NCI-H1105 (cell line): ENCODE measurements at regions not wholly inside any gene's neighbourhood (a gene's known extent, or its start where the extent isn't known, plus 50 kb on each side); places are given as distances from the start of the nearest gene placed in this dataset.
"Not testable (repeated sequence)": the region's sequence is repeated elsewhere in the genome, so short reads cannot be mapped to it uniquely, and the experiment has no call there.

Experiments
- DNase-seq: peaks from one replicate; lab custom pipeline; 2025; lab: John Stamatoyannopoulos, UW

DNA sequence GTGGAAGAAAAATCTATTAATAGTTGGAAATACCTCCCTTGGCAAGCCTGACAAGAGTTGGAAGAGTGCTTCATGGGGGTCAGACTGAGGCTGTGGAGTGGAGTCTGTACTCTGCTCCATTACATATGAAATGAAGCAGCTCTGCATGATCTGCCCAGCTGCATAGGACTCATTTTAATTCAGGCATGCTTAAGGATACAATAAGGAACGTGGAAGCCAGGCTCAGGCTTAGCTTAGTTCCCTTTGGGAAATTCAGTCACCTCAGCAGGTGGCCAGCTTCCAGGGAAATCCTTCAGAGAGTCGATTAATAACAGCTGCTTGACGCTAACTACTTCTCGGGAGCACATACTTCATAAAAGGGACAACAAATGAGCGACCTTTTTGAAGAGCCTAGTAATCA is 1672.9 kb upstream of the WWC1 start:
- DNase-seq = no peak

DNA sequence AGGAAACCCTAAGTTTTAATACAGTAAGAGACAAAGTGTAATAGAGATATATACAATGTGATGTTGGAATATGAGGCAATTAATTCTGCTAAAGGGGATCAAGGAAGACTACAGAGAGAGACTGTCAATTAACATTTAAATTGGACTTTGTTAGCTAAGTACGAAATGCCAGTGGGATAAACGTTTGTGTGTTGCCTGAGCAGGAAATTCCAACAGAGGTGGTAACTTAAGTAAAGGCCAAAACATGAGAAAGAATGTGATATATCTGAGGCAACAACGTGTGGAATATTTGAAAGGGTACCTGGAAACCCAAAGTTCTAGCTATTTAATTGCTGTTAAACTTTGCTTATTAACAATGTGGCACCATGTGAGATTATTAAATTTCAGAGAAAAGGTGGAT is 1666.9 kb upstream of the WWC1 start:
- no peak for DNase-seq

- DNase-seq = no peak
Observed at GRCh38 chr5:166625210-166625865, 1666.1 kb upstream of the WWC1 start.

- no peak for DNase-seq
Observed at GRCh38 chr5:166637295-166637694, 1654.2 kb upstream of the WWC1 start.

DNA sequence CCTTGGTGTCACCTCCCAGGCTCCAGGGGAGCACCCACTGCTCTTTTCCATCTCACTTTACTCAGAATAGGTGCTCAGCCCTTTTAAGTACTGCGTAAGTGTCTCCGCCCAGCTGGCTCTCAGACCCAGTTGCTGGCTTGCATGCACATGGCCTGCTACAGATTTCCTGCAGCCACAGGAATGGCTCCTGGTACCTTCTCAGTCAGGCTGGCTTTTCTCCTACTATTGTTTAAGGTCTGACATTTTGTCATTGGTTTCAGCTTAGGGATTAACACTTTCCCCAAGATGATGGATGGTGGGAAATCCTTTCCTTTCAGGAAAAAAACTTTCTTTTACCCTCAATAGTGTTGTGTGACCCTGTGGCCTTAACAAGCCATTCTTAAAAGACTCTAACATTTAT is 1652.3 kb upstream of the WWC1 start:
- no peak for DNase-seq

- DNase-seq = not testable (repeated sequence)
Observed at GRCh38 chr5:166640136-166640535, 1651.3 kb upstream of the WWC1 start.

GRCh38 chr5:166648736-166649135 is 1642.7 kb upstream of the WWC1 start:
- DNase-seq = no peak

- DNase-seq = no peak
Observed at GRCh38 chr5:166649676-166650075, 1641.8 kb upstream of the WWC1 start.

- DNase-seq = no peak
Observed at GRCh38 chr5:166651234-166651633, 1640.2 kb upstream of the WWC1 start.

GRCh38 chr5:166671811-166672210 is 1619.6 kb upstream of the WWC1 start:
- DNase-seq = no peak

DNA sequence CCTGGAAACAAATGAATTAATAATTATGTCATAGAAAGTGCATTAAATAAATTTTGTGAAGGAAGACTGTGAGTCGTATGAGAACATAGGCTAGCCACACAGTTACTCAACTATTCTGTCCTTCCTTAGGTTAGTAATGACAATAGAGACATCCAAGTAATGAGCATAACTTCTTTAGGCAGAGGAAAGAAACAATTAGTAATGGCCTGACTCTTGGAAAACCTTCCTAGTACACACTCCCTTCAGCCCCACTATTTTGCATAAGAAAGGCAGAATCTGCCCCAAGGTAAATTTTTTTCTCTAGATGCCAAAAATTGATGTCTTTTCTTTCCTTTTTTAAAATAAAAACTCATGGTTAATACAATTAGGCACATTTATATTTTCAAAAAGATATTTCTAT is 1619.0 kb upstream of the WWC1 start:
- DNase-seq = no peak

- no peak for DNase-seq
Observed at GRCh38 chr5:166677891-166678290, 1613.6 kb upstream of the WWC1 start.

DNA sequence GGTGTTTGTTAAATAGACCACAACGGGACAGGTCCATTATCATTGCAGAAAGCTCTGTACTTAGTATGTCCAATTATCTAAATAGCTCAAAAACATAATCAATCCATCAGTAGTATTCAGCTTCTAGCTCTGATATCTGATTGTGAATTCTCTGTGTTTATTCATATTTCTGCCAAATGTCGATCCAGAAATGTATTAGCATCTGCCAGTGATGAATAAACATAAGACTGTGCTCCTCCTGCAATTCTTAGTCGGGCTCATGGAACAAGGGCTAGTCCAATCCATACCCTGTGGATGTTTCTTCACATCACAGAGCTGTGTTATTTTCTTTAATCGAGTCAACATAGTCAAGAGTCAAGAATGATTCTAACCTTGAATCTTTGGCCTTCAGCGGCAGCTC is 1612.1 kb upstream of the WWC1 start:
- DNase-seq = no peak

DNA sequence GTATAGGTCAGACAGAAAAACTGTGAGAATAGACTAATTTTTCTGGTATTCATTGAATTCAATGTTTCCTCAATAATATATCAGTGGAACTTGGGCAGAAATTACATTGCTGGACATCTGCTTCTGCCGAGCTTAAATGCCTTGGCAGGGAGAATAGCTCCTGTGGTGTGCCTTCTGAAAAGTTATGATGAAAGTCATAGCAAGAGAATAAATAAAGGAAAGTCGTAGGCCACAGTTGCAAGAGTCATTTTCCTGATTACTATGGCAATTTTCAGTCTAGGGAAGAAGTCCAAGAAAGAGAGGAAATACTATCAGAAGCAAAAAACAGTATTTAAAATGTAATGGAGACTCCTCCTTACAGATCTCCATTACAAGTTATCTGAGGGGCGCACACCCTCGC is 1596.1 kb upstream of the WWC1 start:
- no peak for DNase-seq

GRCh38 chr5:166708291-166708690 is 1583.2 kb upstream of the WWC1 start:
- DNase-seq = no peak

GRCh38 chr5:166709691-166710090 is 1581.8 kb upstream of the WWC1 start:
- no peak for DNase-seq

DNA sequence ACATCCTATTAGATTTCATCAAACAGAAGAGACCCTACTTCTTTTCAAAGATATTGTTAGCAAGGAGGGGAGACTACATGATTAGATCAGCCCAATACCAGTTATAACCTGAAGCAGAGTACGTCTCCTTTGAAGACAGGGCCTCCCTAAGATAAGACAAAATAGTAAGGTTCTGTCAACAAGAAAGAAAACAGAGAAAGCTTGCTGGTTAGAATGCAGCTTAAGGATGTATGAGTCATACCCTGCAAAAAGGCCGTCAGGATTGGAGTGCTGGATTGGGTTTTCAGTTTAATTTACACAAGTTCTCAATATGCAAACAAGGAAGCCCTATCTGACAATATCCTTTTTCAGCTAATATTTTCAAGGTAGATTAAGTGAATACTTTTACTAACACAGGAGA is 1581.2 kb upstream of the WWC1 start:
- no peak for DNase-seq

DNA sequence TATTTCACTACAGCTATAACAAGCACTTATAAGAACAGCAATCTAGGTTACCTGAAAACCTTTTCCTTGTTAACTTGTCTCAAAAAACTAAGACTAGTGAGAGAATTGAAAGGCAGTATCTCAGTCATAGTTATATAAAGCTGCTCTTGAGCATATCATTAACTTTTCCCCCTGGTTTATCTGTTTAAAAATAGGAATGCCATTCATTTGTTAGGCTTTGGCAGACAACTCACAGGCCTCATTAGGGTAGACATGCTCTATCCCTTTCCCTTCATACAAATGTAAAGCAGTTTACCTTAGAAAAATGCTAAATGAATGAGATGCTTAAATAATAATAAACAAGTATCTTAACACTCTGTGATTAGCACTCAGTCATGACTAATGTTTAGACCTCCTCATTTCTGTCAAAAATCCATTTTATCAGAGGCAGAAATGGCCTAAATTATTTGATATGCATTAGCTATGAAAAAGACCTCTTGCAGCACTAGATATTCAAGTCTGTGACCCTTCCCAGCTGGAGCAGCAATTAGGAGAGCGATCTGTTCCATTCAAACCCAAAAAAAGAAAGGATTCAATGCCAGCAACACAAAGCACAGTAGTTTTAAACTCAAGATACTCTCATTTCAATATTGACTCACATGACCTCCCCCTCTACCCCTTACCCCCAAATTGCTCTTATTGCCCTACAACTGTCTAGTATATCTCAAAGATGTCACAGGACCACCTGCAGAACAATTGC is 1578.8 kb upstream of the WWC1 start:
- DNase-seq = no peak

DNA sequence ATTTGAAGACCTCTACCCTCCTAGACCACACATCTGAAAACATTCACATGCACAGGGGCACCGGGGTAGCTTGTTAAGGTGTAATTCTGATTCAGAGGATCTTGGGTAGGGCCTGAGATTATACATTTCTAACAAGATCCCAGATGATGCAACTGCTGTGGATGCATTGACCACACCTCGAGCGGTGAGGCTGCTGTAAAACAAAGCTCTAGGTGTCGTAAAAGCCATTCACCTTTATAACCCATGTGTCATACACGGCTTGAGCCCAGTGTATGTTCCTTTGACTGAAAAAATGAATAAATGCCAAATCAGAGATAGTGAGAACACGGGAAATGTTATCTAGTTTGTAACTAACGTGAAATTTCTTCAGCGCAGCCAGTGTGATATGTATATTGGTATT is 1578.2 kb upstream of the WWC1 start:
- DNase-seq = no peak

DNA sequence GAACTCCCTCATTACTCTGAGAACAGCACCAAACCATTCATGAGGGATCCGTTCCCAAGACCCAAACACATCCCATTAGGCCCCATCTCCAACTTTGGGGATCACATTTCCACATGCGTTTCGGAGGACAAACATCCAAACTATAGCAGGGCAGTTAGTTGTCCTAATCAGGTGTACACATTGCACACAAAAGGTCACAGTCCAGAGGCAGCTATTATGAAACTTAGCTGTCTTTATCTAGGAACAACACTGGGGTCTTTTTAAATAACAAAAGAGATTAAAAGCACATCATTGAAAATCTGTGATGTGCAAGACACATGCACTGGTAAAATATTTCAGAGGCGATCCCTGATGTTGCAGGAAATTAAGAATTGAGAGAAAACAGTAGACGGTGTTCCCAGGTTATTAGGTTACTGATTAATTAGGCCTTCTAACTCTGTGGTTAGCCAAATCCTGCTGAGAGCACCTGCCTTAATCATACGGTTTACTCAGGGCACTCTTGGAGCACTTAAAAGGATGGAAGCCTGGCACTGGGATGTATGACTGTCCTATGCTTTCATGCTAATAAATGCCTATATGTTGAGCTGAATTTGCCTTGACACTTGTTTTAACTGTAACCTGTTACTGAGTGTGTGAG is 1574.5 kb upstream of the WWC1 start:
- peak; percentile 27 for DNase-seq

DNA sequence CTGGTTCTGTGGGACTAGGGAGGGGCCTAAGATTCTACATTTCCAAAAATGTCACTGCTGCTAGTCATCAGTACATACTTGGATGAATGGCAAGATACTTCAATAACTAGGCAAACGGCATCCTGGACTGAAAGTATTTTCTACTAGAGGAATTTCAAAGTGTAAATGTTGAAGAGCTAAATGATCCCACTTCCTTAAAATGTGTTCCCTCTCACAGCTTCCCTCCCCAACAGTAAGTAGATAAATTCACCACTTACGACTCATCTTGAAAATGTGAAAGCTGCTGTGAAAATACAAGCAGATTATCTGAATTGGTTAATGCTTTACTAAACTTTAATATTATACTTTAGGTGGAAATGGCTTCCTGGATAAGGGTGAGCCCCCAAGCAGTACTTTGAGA is 1571.5 kb upstream of the WWC1 start:
- no peak for DNase-seq

- DNase-seq = no peak
Observed at GRCh38 chr5:166722939-166723338, 1568.5 kb upstream of the WWC1 start.

- no peak for DNase-seq
Observed at GRCh38 chr5:166724284-166724683, 1567.2 kb upstream of the WWC1 start.
